Large intestine (tissue), 3 donors: ENCODE measurements at regions not wholly inside any gene's neighbourhood (a gene's known extent, or its start where the extent isn't known, plus 50 kb on each side); places are given as distances from the start of the nearest gene placed in this dataset.
A peak's percentile ranks its signal among the peaks of the same experiment; 100 is the strongest.

ENCODE experiments used
- DNase-seq, 2 donors: peaks; one replicate each; pipeline versions ENCODE4 v3.0.0 to v3.0.0-alpha.2; 2013
- H3K27ac ChIP-seq: one replicate; pipeline ENCODE4 v1.5.1; 2013; ENCODE audit warnings: low read length
- H3K27me3 ChIP-seq: 2 replicates; pipeline ENCODE4 v1.6.1; 2013; ENCODE audit warnings: low read length; ENCODE audit not compliant: control insufficient read depth, insufficient read depth
- H3K36me3 ChIP-seq: 2 replicates; pipeline ENCODE4 v1.6.1; 2013; ENCODE audit warnings: low read length; ENCODE audit not compliant: control insufficient read depth, insufficient read depth
- H3K4me1 ChIP-seq: one replicate; pipeline ENCODE4 v1.6.1; 2013; ENCODE audit warnings: low read length; ENCODE audit not compliant: control insufficient read depth, insufficient read depth
- H3K4me3 ChIP-seq: one replicate; pipeline ENCODE4 v1.5.1; 2013; ENCODE audit warnings: low read length
- H3K9me3 ChIP-seq: one replicate; pipeline ENCODE4 v1.6.1; 2013; ENCODE audit warnings: mild to moderate bottlenecking, low read depth, low read length, moderate library complexity; ENCODE audit not compliant: control insufficient read depth
- WGBS: methylation state at CpG from one replicate; pipeline ENCODE4 v1.1.5; 2013; ENCODE audit warnings: low lambda C conversion rate; ENCODE audit not compliant: insufficient coverage; 5-methylcytosine and 5-hydroxymethylcytosine counted together

DNA sequence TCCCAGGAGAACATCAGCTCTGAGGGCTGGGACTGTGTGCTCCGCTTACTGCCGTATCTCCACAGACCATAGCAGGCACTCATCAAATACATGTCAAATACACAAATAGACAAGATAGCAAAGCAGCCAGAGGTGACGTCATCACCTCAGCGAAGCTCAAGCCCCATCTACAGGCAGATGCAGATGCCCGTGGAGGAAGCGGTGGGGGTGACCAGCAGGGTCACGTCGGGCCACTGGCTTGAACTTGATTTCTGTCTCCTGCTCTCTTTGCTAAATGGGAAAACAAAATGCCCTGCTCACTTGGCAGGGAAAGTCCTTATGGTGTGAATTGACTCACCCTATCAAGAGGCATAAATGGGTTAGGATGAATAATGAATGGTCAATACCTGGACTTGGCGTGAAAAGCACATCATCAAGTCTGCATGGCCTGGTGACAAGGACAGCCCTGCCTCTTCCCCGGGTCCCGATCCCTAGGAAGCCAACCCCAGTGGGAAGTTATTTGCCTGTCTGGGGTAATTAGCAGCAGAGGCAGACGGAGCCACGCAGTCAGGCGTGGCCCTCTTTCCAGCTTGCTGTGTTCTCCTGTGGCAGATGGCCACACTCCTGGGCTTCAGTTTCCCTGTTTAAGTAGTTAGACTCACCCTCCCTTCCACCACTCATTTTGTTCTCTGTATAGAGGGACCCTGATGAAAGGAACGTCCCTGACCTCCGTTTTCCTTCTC is 536.0 kb downstream of the NPHP4 start:
- peaks cover 10% of the 10 kb centered on the region for H3K27me3 ChIP-seq
- WGBS = no CpG with 5 or more reads among the region's 16 CpGs

DNA sequence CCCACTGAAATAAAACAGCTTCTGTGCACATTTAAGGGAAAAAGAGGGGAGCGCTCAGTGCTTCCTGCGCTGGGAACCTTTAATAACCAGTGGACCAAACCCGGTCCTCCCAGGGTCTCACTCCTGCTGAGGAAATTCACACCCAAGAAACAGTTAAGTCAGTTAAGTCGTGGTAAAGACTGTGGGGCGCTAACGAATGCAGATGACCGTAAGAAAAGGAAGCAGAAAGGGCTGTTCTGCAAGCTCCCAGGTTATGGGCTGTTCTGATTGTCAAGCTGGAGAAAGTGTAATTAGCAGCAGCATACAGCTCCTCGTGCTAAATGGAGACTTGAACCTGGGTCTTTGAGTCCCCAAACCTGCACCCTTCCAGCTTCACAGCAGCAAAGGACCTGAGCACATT is 536.6 kb downstream of the NPHP4 start:
- no peaks in the 10 kb centered on the region for H3K36me3 ChIP-seq
- no peak for DNase-seq
- H3K27ac ChIP-seq = no peak overlapping the region
- WGBS = 0% methylated on average over 1 of the region's 8 CpGs
- H3K4me3 ChIP-seq = no peak overlapping the region
- peaks cover 10% of the 10 kb centered on the region for H3K27me3 ChIP-seq
- no peaks in the 10 kb centered on the region for H3K9me3 ChIP-seq
- no peaks in the 10 kb centered on the region for H3K4me1 ChIP-seq

More for the DNA sequence above, 536.0 kb downstream of the NPHP4 start:
- DNase-seq = no peak
- Histone ChIP-seq H3K4me3 (no peak overlapping the region), H3K27ac (no peak overlapping the region), H3K4me1 (no peaks in the 10 kb centered on the region), H3K36me3 (no peaks in the 10 kb centered on the region), H3K9me3 (no peaks in the 10 kb centered on the region)

DNA sequence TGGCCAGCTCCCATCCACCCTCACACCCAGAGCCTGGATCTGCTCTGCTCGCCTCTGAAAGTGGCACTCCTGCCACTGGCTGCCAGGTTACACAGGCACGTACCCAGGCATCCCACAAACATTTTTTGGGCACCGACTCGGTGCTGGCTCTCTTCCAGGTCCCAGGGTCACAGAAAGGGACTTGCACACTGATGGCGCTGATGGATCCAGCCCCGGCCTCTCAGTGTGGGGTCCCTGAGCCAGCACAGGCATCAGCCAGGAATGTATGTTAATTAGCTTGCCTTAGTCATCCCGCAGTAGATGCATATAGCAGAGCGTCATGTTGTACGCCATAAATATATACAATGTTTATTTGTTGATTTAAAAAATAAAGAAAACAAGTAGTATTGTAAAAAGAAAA is 537.2 kb downstream of the NPHP4 start:
- no peak overlapping the region for H3K4me3 ChIP-seq
- no peak overlapping the region for H3K27ac ChIP-seq
- 65% methylated on average over 2 of the region's 9 CpGs for WGBS
- H3K9me3 ChIP-seq = no peaks in the 10 kb centered on the region
- H3K27me3 ChIP-seq = peaks cover 10% of the 10 kb centered on the region
- DNase-seq = no peak
- H3K36me3 ChIP-seq = no peaks in the 10 kb centered on the region
- no peaks in the 10 kb centered on the region for H3K4me1 ChIP-seq

DNA sequence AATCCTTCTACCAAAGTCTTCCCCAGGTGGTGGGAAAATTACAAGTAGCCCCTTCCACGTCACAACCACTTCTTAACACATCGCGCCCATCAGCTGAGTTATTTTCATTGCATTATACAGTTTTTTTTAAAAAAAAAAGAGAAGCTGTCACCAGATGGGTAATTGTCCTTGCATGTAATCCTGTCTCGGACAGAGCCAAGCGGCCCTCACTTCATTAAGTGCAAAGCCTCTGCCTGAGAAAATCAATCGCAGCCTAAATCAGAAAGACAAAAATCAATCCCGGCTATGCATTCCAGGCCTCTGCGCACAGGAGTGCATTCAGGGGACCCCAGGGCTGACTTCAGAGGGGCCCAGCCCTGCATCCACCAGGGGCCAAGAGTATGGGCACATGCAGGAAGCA is 538.9 kb downstream of the NPHP4 start:
- no peak overlapping the region for H3K27ac ChIP-seq
- no peak overlapping the region for H3K4me3 ChIP-seq
- no peaks in the 10 kb centered on the region for H3K36me3 ChIP-seq
- no peak for DNase-seq
- H3K9me3 ChIP-seq = no peaks in the 10 kb centered on the region
- no CpG with 5 or more reads among the region's 8 CpGs for WGBS
- peaks cover 10% of the 10 kb centered on the region for H3K27me3 ChIP-seq
- H3K4me1 ChIP-seq = no peaks in the 10 kb centered on the region

DNA sequence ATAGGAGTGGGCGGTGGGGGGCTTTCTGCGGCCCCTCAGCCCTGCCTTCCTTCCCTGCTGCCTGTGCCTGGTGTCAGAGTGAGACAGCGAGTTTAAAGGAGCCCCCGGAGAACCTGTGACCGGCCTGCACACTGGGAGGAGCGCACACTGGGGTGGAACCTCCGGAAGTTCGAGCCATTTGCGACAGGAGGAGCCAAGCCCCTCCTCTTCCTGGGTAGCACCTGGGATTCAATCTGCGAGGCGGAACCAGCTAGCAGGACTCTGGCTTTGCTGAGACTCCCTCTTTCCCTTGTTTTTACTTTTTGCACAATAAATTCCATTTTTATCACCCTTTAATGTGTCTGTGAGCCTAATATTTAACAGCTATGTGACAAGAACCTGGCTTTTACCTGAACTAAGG is 540.6 kb downstream of the NPHP4 start:
- no peak overlapping the region for H3K4me3 ChIP-seq
- peaks cover 10% of the 10 kb centered on the region for H3K27me3 ChIP-seq
- peaks cover 5% of the 10 kb centered on the region for H3K4me1 ChIP-seq
- WGBS = 80% methylated on average over 2 of the region's 11 CpGs
- H3K36me3 ChIP-seq = no peaks in the 10 kb centered on the region
- no peaks in the 10 kb centered on the region for H3K9me3 ChIP-seq
- DNase-seq = no peak
- no peak overlapping the region for H3K27ac ChIP-seq

DNA sequence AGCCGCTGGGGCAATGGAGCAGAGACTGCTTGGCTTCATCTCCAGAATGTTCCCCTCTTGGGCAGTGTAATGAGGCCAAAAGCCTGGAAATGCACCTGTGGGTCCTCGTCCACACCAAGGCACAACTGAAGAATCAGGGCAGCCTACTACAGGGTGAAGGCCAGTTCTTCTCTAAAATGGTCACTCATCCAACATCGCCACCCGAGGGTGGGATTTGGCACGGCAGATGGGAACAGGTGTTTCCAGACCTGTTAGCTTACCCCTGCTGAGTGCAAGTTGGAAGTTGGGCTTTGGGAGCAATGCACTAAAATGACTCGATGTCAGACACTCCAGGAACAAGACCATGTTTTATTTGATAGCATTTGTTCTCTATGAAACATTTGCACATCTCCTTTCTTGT is 543.7 kb downstream of the NPHP4 start:
- no peaks in the 10 kb centered on the region for H3K36me3 ChIP-seq
- no CpG with 5 or more reads among the region's 6 CpGs for WGBS
- H3K4me3 ChIP-seq = no peak overlapping the region
- no peak overlapping the region for H3K27ac ChIP-seq
- no peaks in the 10 kb centered on the region for H3K9me3 ChIP-seq
- no peak for DNase-seq
- no peaks in the 10 kb centered on the region for H3K27me3 ChIP-seq
- peaks cover 6% of the 10 kb centered on the region for H3K4me1 ChIP-seq

DNA sequence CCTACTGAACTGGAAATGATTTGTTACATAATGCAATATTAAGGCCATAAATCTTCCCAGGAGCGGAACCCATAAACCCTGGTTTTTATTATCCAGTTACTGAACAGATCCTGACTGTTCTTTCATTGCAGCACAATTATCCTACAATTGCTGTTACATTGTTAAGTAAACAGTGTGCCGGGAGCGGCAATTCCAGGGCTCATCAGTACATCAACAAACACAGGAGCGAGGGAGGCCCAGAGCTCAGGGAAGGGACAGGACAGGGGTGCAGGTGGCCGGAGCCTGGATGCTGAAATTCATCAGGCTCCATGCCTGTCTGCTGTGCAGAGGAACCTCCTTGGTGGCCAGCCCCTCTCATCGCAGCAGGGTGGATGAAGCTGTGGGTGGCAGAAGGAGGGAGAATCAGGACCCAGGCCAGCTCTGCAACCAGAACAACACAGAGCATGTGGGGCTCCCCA is 544.7 kb downstream of the NPHP4 start:
- no peak overlapping the region for H3K4me3 ChIP-seq
- H3K36me3 ChIP-seq = no peaks in the 10 kb centered on the region
- peak; percentile 6 to 59 for DNase-seq
- no peaks in the 10 kb centered on the region for H3K27me3 ChIP-seq
- no peaks in the 10 kb centered on the region for H3K9me3 ChIP-seq
- WGBS = no CpG with 5 or more reads among the region's 6 CpGs
- peaks cover 6% of the 10 kb centered on the region for H3K4me1 ChIP-seq
- no peak overlapping the region for H3K27ac ChIP-seq

DNA sequence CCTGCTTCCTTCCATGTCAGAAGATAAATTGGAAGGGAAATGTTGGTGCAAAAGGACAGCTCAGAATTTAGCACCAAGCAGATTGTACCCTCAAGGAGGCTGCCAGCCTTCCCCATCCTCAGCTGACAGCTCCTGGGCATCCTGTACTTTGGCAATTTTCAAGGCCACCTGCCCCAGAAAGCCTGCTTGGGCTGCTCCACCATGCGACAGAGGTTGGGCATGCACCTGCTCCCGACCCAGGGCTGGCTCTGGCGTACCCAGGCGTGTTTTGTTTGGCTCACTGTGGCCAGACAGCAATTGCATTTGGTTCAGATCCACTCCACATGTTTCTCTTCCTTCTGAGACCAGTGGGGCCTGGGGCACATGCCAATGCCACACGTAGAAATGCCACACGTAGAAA is 547.8 kb downstream of the NPHP4 start:
- no CpG with 5 or more reads among the region's 6 CpGs for WGBS
- Histone ChIP-seq H3K36me3 (no peaks in the 10 kb centered on the region), H3K27ac (no peak overlapping the region), H3K4me1 (peaks cover 6% of the 10 kb centered on the region), H3K9me3 (no peaks in the 10 kb centered on the region), H3K4me3 (no peak overlapping the region), H3K27me3 (no peaks in the 10 kb centered on the region)
- no peak for DNase-seq

DNA sequence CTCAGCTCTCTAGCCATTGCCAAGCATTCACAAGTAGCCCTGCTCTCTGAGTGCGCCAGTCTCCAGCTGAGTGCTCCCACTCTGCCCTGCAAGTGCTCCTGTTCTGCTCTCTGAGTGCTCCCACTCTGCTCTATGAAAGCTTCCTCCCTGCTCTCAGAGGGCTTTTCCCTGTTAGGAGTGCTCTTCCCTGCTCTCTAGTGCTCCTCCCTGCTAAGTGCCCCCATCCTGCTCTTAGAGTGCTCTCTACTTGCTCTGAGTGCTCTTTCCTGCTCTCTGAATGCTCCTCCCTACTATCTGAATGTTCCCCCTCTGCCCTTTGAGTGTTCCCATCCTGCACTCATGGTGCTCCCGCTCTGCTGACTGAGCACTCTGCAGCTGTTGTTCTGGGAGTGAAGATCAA is 555.4 kb downstream of the NPHP4 start:
- no peaks in the 10 kb centered on the region for H3K4me1 ChIP-seq
- no peak overlapping the region for H3K27ac ChIP-seq
- H3K4me3 ChIP-seq = no peak overlapping the region
- WGBS = no CpG with 5 or more reads among the region's 2 CpGs
- no peaks in the 10 kb centered on the region for H3K36me3 ChIP-seq
- H3K9me3 ChIP-seq = no peaks in the 10 kb centered on the region
- no peak for DNase-seq
- H3K27me3 ChIP-seq = no peaks in the 10 kb centered on the region

DNA sequence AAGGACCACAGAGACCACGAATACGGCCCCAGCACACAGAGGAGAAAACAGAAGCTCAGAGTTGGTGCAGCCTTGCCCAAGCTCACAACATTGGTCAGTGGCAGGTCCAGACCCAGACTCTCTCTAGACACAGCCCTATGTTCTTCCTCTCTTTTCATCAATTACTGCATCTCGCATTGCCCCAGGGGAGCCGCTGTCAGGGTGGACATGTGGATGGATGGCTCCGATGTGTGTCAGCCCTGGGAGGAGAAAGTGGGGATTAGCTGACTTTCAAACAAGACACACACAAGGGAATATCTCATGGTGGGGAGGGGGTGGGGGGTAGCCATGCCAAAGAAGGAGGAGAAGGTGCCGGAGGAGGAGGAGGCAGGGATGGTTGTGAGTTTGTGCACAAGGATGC is 556.8 kb downstream of the NPHP4 start:
- WGBS = no CpG with 5 or more reads among the region's 6 CpGs
- Histone ChIP-seq H3K4me1 (no peaks in the 10 kb centered on the region), H3K9me3 (no peaks in the 10 kb centered on the region), H3K4me3 (no peak overlapping the region), H3K27ac (no peak overlapping the region), H3K36me3 (no peaks in the 10 kb centered on the region), H3K27me3 (no peaks in the 10 kb centered on the region)
- no peak for DNase-seq

DNA sequence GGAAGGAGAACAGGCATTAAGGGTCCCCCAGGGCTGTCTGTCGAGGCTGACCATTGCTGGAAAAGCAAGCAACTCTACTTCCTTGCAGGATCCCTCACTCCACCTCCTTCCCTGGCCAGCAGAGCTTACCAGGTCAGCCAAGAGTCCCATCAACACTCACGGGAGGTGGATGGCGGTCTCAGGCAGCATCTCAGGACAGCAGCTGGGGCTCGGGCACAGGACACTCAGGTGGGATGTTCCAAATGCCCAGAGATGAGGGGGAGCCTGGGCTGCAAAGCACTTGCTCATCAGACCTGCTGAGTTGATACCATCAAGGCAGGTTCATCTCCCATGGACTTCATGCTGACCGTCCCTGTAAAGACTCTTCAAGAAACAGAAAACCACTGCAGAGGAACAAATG is 559.8 kb downstream of the NPHP4 start:
- WGBS = no CpG with 5 or more reads among the region's 5 CpGs
- Histone ChIP-seq H3K27me3 (peaks cover 2% of the 10 kb centered on the region), H3K4me3 (no peak overlapping the region), H3K36me3 (no peaks in the 10 kb centered on the region), H3K9me3 (no peaks in the 10 kb centered on the region), H3K4me1 (no peaks in the 10 kb centered on the region), H3K27ac (no peak overlapping the region)
- DNase-seq = no peak
